ENCODE measurements at regions not wholly inside any gene's neighbourhood (a gene's known extent, or its start where the extent isn't known, plus 50 kb on each side); places are given as distances from the start of the nearest gene placed in this dataset.

- no peak for TF ChIP-seq CTCF (conservative IDR thresholded peaks at IDR 0.05; ENCODE audit: control insufficient read depth, insufficient read depth, low read depth, low read length)
- no peak for DNase-seq (ENCODE audit: low read depth)
- no peak overlapping the region for H3K4me3 ChIP-seq (ENCODE audit: control insufficient read depth, low read depth, low read length)
Observed at GRCh38 chr2:5751873-5752482, 59.8 kb downstream of the SOX11 start.

GRCh38 chr2:5756272-5756671, 64.1 kb downstream of the SOX11 start:
- no peak overlapping the region for H3K4me3 ChIP-seq (ENCODE audit: control insufficient read depth, low read depth, low read length)
- TF ChIP-seq CTCF (conservative IDR thresholded peaks at IDR 0.05; ENCODE audit: control insufficient read depth, insufficient read depth, low read depth, low read length) = no peak
- DNase-seq (ENCODE audit: low read depth) = no peak

- no peak for TF ChIP-seq CTCF (conservative IDR thresholded peaks at IDR 0.05; ENCODE audit: control insufficient read depth, insufficient read depth, low read depth, low read length)
- no peak overlapping the region for H3K4me3 ChIP-seq (ENCODE audit: control insufficient read depth, low read depth, low read length)
- DNase-seq (ENCODE audit: low read depth) = no peak
Observed at GRCh38 chr2:5758346-5758745, 66.2 kb downstream of the SOX11 start.

- TF ChIP-seq CTCF (conservative IDR thresholded peaks at IDR 0.05; ENCODE audit: control insufficient read depth, insufficient read depth, low read depth, low read length) = no peak
- no peak for DNase-seq (ENCODE audit: low read depth)
- no peak overlapping the region for H3K4me3 ChIP-seq (ENCODE audit: control insufficient read depth, low read depth, low read length)
Observed at GRCh38 chr2:5759949-5760348, 67.8 kb downstream of the SOX11 start.

- no peak for TF ChIP-seq CTCF (conservative IDR thresholded peaks at IDR 0.05; ENCODE audit: control insufficient read depth, insufficient read depth, low read depth, low read length)
- DNase-seq (ENCODE audit: low read depth) = no peak
- no peak overlapping the region for H3K4me3 ChIP-seq (ENCODE audit: control insufficient read depth, low read depth, low read length)
Observed at GRCh38 chr2:5763531-5763930, 71.3 kb downstream of the SOX11 start.

- H3K4me3 ChIP-seq (ENCODE audit: control insufficient read depth, low read depth, low read length) = no peak overlapping the region
- no peak for TF ChIP-seq CTCF (conservative IDR thresholded peaks at IDR 0.05; ENCODE audit: control insufficient read depth, insufficient read depth, low read depth, low read length)
- DNase-seq (ENCODE audit: low read depth) = no peak
Observed at GRCh38 chr2:5764041-5764440, 71.9 kb downstream of the SOX11 start.

- no peak for DNase-seq (ENCODE audit: low read depth)
- no peak overlapping the region for H3K4me3 ChIP-seq (ENCODE audit: control insufficient read depth, low read depth, low read length)
- TF ChIP-seq CTCF (conservative IDR thresholded peaks at IDR 0.05; ENCODE audit: control insufficient read depth, insufficient read depth, low read depth, low read length) = no peak
Observed at GRCh38 chr2:5766056-5766455, 73.9 kb downstream of the SOX11 start.
